ENCODE measurements at regions not wholly inside any gene's neighbourhood (a gene's known extent, or its start where the extent isn't known, plus 50 kb on each side); places are given as distances from the start of the nearest gene placed in this dataset.

- Histone ChIP-seq H3K9me3 (no peaks in the 10 kb centered on the region), H3K27me3 (no peaks in the 10 kb centered on the region), H3K36me3 (ENCODE audit: low read depth, missing control alignments) (no peaks in the 10 kb centered on the region), H3K4me3 (no peak overlapping the region), H3K4me1 (no peaks in the 10 kb centered on the region), H3K27ac (no peak overlapping the region)
- TF ChIP-seq CTCF (IDR thresholded peaks at IDR 0.05) (no peak), POLR2A (IDR thresholded peaks at IDR 0.05) (no peak)
- intact Hi-C loops (cut with DNase I; ENCODE audit: low total_unique reads), result no loop called here
- DNase-seq, result no peak
- WGBS, 2 donors, result 97% methylated on average over 1 of the region's 1 CpG
Measured at GRCh38 chr4:33064238-33064637, 2344.1 kb downstream of the PCDH7 start.

- Histone ChIP-seq H3K27ac (no peak overlapping the region), H3K4me1 (no peaks in the 10 kb centered on the region), H3K4me3 (no peak overlapping the region), H3K9me3 (no peaks in the 10 kb centered on the region), H3K36me3 (ENCODE audit: low read depth, missing control alignments) (no peaks in the 10 kb centered on the region), H3K27me3 (no peaks in the 10 kb centered on the region)
- no peak for TF ChIP-seq POLR2A (IDR thresholded peaks at IDR 0.05)
- no peak for TF ChIP-seq CTCF (IDR thresholded peaks at IDR 0.05)
- intact Hi-C loops (cut with DNase I; ENCODE audit: low total_unique reads), result no loop called here
- DNase-seq, result no peak
- WGBS, 2 donors, result 88 to 91% methylated on average over 8 of the region's 8 CpGs
Measured at GRCh38 chr4:33065749-33066148, 2345.6 kb downstream of the PCDH7 start.

GRCh38 chr4:33067221-33067620, 2347.1 kb downstream of the PCDH7 start:
- no peaks in the 10 kb centered on the region for H3K9me3 ChIP-seq
- DNase-seq, result no peak
- no peaks in the 10 kb centered on the region for H3K4me1 ChIP-seq
- 64 to 83% methylated on average over 1 of the region's 1 CpG for WGBS, 2 donors
- TF ChIP-seq CTCF (IDR thresholded peaks at IDR 0.05) (no peak), POLR2A (IDR thresholded peaks at IDR 0.05) (no peak)
- H3K27ac ChIP-seq, result no peak overlapping the region
- no peaks in the 10 kb centered on the region for H3K27me3 ChIP-seq
- no peak overlapping the region for H3K4me3 ChIP-seq
- no peaks in the 10 kb centered on the region for H3K36me3 ChIP-seq (ENCODE audit: low read depth, missing control alignments)
- intact Hi-C loops (cut with DNase I; ENCODE audit: low total_unique reads), result no loop called here

- DNase-seq, result no peak
- intact Hi-C loops (cut with DNase I; ENCODE audit: low total_unique reads), result no loop called here
- Histone ChIP-seq H3K4me3 (no peak overlapping the region), H3K4me1 (no peaks in the 10 kb centered on the region), H3K27ac (no peak overlapping the region), H3K36me3 (ENCODE audit: low read depth, missing control alignments) (no peaks in the 10 kb centered on the region), H3K27me3 (no peaks in the 10 kb centered on the region), H3K9me3 (no peaks in the 10 kb centered on the region)
- no peak for TF ChIP-seq CTCF (IDR thresholded peaks at IDR 0.05)
- TF ChIP-seq POLR2A (IDR thresholded peaks at IDR 0.05), result no peak
- 77 to 86% methylated on average over 1 of the region's 1 CpG for WGBS, 2 donors
Measured at GRCh38 chr4:33068539-33068938, 2348.4 kb downstream of the PCDH7 start.

GRCh38 chr4:33071535-33071934, 2351.4 kb downstream of the PCDH7 start:
- no peaks in the 10 kb centered on the region for H3K4me1 ChIP-seq
- no peak overlapping the region for H3K27ac ChIP-seq
- no peaks in the 10 kb centered on the region for H3K27me3 ChIP-seq
- intact Hi-C loops (cut with DNase I; ENCODE audit: low total_unique reads), result no loop called here
- WGBS, 2 donors, result 28 to 32% methylated on average over 3 of the region's 3 CpGs
- H3K9me3 ChIP-seq, result no peaks in the 10 kb centered on the region
- no peaks in the 10 kb centered on the region for H3K36me3 ChIP-seq (ENCODE audit: low read depth, missing control alignments)
- TF ChIP-seq POLR2A (IDR thresholded peaks at IDR 0.05), result no peak
- no peak for TF ChIP-seq CTCF (IDR thresholded peaks at IDR 0.05)
- DNase-seq, result no peak
- H3K4me3 ChIP-seq, result no peak overlapping the region
